HepG2 (cell line): ENCODE measurements at regions not wholly inside any gene's neighbourhood (a gene's known extent, or its start where the extent isn't known, plus 50 kb on each side); places are given as distances from the start of the nearest gene placed in this dataset.
A peak's percentile ranks its signal among the peaks of the same experiment; 100 is the strongest.

Experiments
- ASH2L ChIP-seq: fragments of 300-600, 200-600 bp; sonication (generic); IDR thresholded peaks from 2 replicates; pipeline ENCODE4 v1.7.0; 2017; ENCODE audit warnings: low read depth, mild to moderate bottlenecking, moderate library complexity, mixed read lengths, low read length; ENCODE audit not compliant: insufficient read length
- ETS1 ChIP-seq: sonication (generic); formaldehyde crosslinking; IDR thresholded peaks from 2 replicates; pipeline ENCODE4 v1.4.0; 2020; ENCODE audit warnings: missing genetic modification reagents
- HNRNPUL1 ChIP-seq: fragments of 200-400 bp; formaldehyde crosslinking; IDR thresholded peaks from 2 replicates; pipeline ENCODE4 v1.6.1; 2017; ENCODE audit warnings: low read depth, mild to moderate bottlenecking, low read length, moderate library complexity
- HOXA5 ChIP-seq: sonication (generic); formaldehyde crosslinking; IDR thresholded peaks from 2 replicates; pipeline ENCODE4 v1.4.0; 2020; ENCODE audit warnings: missing genetic modification reagents
- ISL2 ChIP-seq: sonication (generic); formaldehyde crosslinking; IDR thresholded peaks from 2 replicates; pipeline ENCODE4 v1.5.0; 2020; ENCODE audit warnings: missing genetic modification reagents
- KLF13 ChIP-seq: sonication (generic); formaldehyde crosslinking; IDR thresholded peaks from 2 replicates; pipeline ENCODE4 v1.4.0; 2020; ENCODE audit warnings: mild to moderate bottlenecking, missing genetic modification reagents
- MBD4 ChIP-seq: IDR thresholded peaks from 2 replicates; pipeline ENCODE4 v1.6.1; 2012; ENCODE audit warnings: low read length, inconsistent platforms, borderline replicate concordance
- NFATC3 ChIP-seq: sonication (generic); formaldehyde crosslinking; IDR thresholded peaks from 2 replicates; pipeline ENCODE4 v1.5.1; 2020; ENCODE audit warnings: mild to moderate bottlenecking, missing genetic modification reagents
- NR2F6 ChIP-seq, 2 experiments: IDR thresholded peaks; 2 replicates each; pipeline ENCODE4 v1.6.1; 2016; ENCODE audit warnings: antibody characterized with exemption in 1 of 2, mild to moderate bottlenecking in 1 of 2
- PHF5A ChIP-seq: IDR thresholded peaks from one replicate; pipeline ENCODE4 v1.6.1; 2018; ENCODE audit warnings: low read depth, missing genetic modification reagents; ENCODE audit not compliant: unreplicated experiment
- PHF8 ChIP-seq: sonication (generic); formaldehyde crosslinking; IDR thresholded peaks from 2 replicates; pipeline ENCODE4 v1.5.0; 2020; ENCODE audit warnings: missing genetic modification reagents
- SNAPC2 ChIP-seq: sonication (generic); formaldehyde crosslinking; IDR thresholded peaks from 2 replicates; pipeline ENCODE4 v1.8.1; 2022; ENCODE audit warnings: mild to moderate bottlenecking, missing genetic modification reagents
- ZNF205 ChIP-seq: IDR thresholded peaks from 2 replicates; pipeline ENCODE4 v1.6.1; 2018; ENCODE audit warnings: missing biosample characterization, missing genetic modification reagents
- ZNF350 ChIP-seq: sonication (generic); formaldehyde crosslinking; IDR thresholded peaks from 2 replicates; pipeline ENCODE4 v1.4.0; 2020; ENCODE audit warnings: mild to moderate bottlenecking, low read depth, missing genetic modification reagents, borderline replicate concordance
- ZNF407 ChIP-seq: sonication (generic); formaldehyde crosslinking; IDR thresholded peaks from one replicate; pipeline ENCODE4 v1.5.1; 2020; ENCODE audit warnings: mild to moderate bottlenecking, missing genetic modification reagents; ENCODE audit errors: not compliant biosample characterization
- ZNF570 ChIP-seq: sonication (generic); formaldehyde crosslinking; IDR thresholded peaks from 2 replicates; pipeline ENCODE4 v1.4.0; 2020; ENCODE audit warnings: mild to moderate bottlenecking, missing genetic modification reagents, borderline replicate concordance
- ZNF576 ChIP-seq: sonication (generic); formaldehyde crosslinking; IDR thresholded peaks from 2 replicates; pipeline ENCODE4 v1.4.0; 2020; ENCODE audit warnings: mild to moderate bottlenecking, missing genetic modification reagents
- ZNF639 ChIP-seq: conservative IDR thresholded peaks from 2 replicates; pipeline ENCODE4 v1.6.1; 2018; ENCODE audit warnings: missing genetic modification reagents
- ZNF644 ChIP-seq: IDR thresholded peaks from 2 replicates; pipeline ENCODE4 v1.6.1; 2016; ENCODE audit warnings: low read depth
- ZNF672 ChIP-seq: sonication (generic); formaldehyde crosslinking; IDR thresholded peaks from 2 replicates; pipeline ENCODE4 v1.8.1; 2022; ENCODE audit warnings: missing genetic modification reagents
- ZNF740 ChIP-seq: sonication (generic); formaldehyde crosslinking; IDR thresholded peaks from 2 replicates; pipeline ENCODE4 v1.4.0; 2020; ENCODE audit warnings: missing genetic modification reagents

- TF ChIP-seq ZNF576 (CRISPR knock-in tag) (no peak), KLF13 (no peak), MBD4 (no peak), PHF8 (no peak), HNRNPUL1 (no peak), ZNF205 (no peak), ZNF740 (CRISPR knock-in tag) (no peak), NFATC3 (CRISPR knock-in tag) (no peak), ETS1 (CRISPR knock-in tag) (no peak), PHF5A (CRISPR knock-in tag) (no peak), ZNF570 (CRISPR knock-in tag) (no peak), ZNF350 (CRISPR knock-in tag) (no peak), ZNF639 (CRISPR knock-in tag) (no peak), ZNF672 (CRISPR knock-in tag) (no peak), HOXA5 (no peak), NR2F6 (IDR thresholded peaks at IDR 0.05) (no peak), NR2F6 (CRISPR knock-in tag; IDR thresholded peaks at IDR 0.05) (0 out of 2 replicates have a peak, but pooled peaks have one; percentile 21), ASH2L (no peak), ZNF644 (CRISPR knock-in tag) (peak; percentile 75), SNAPC2 (CRISPR knock-in tag) (no peak), ISL2 (CRISPR knock-in tag) (no peak), ZNF407 (no peak)
These were observed 286.7 kb upstream of the TGFBR2 start (continued) for GRCh38 chr3:30319713-30320112.
